ENCODE measurements at regions not wholly inside any gene's neighbourhood (a gene's known extent, or its start where the extent isn't known, plus 50 kb on each side); places are given as distances from the start of the nearest gene placed in this dataset.

- H3K4me3 ChIP-seq (ENCODE audit: low read depth, low read length): no peak overlapping the region
- no peaks in the 10 kb centered on the region for H3K36me3 ChIP-seq (ENCODE audit: control insufficient read depth, insufficient read depth, low read length)
- H3K4me2 ChIP-seq (ENCODE audit: low read length): no peak overlapping the region
- no peak for TF ChIP-seq CTCF (IDR thresholded peaks at IDR 0.05)
- H3K4me1 ChIP-seq: no peaks in the 10 kb centered on the region
- no peaks in the 10 kb centered on the region for H3K9me3 ChIP-seq (ENCODE audit: control insufficient read depth, low read length)
- H2AFZ ChIP-seq: no peak overlapping the region
- no peaks in the 10 kb centered on the region for H3K79me2 ChIP-seq
- no peak overlapping the region for H3K9ac ChIP-seq
- no peak overlapping the region for H3K27ac ChIP-seq
- H3K27me3 ChIP-seq (ENCODE audit: control insufficient read depth, insufficient read depth, low read length): no peaks in the 10 kb centered on the region
Observed at GRCh38 chr3:82262193-82262592, 500.7 kb upstream of the GBE1 start.

DNA sequence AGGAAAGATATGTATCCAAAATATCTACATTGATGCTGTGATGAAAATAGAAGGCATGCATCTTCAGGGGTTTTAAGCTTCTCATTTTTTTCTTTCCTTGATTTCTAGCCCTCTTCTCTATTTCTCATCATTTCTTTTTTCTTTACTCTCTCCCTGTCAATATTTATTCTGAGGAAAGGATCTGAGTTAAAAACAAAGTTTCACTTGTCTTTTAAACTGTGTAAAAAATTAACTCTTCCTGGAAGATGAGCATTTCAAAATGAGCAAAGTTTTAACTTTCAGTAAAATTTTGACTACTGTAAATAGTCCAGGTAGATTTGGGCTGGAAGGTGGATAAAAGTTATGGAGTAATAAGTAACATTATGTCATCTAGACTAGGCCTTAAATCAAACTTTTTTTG, 500.2 kb upstream of the GBE1 start:
- Histone ChIP-seq H3K79me2 (no peaks in the 10 kb centered on the region), H3K36me3 (ENCODE audit: control insufficient read depth, insufficient read depth, low read length) (no peaks in the 10 kb centered on the region), H2AFZ (no peak overlapping the region), H3K27ac (no peak overlapping the region), H3K9ac (no peak overlapping the region), H3K9me3 (ENCODE audit: control insufficient read depth, low read length) (no peaks in the 10 kb centered on the region), H3K4me1 (no peaks in the 10 kb centered on the region), H3K27me3 (ENCODE audit: control insufficient read depth, insufficient read depth, low read length) (no peaks in the 10 kb centered on the region), H3K4me2 (ENCODE audit: low read length) (no peak overlapping the region), H3K4me3 (ENCODE audit: low read depth, low read length) (no peak overlapping the region)
- TF ChIP-seq CTCF (IDR thresholded peaks at IDR 0.05): no peak

DNA sequence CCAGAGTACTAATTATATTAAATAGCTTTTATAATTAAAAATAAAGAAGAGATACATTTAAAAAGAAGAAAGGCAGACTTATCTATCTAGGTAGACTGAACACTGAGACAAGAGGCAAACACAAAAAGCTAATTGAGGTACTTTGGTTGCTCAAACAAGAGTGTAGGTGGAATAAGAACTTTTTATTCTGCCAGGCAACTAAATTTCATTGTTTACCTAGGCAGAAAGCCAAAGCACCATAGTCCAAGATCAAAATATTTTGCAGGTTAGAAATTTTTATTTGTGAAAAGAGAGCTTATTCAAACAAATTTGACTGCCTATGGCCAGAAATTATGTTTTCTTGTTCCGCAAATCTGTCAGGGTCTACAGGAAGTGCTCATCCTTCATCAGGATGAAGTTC, 499.6 kb upstream of the GBE1 start:
- TF ChIP-seq CTCF (IDR thresholded peaks at IDR 0.05): no peak
- Histone ChIP-seq H3K27ac (no peak overlapping the region), H2AFZ (no peak overlapping the region), H3K9ac (no peak overlapping the region), H3K9me3 (ENCODE audit: control insufficient read depth, low read length) (no peaks in the 10 kb centered on the region), H3K4me1 (no peaks in the 10 kb centered on the region), H3K4me3 (ENCODE audit: low read depth, low read length) (no peak overlapping the region), H3K4me2 (ENCODE audit: low read length) (no peak overlapping the region), H3K36me3 (ENCODE audit: control insufficient read depth, insufficient read depth, low read length) (no peaks in the 10 kb centered on the region), H3K27me3 (ENCODE audit: control insufficient read depth, insufficient read depth, low read length) (no peaks in the 10 kb centered on the region), H3K79me2 (no peaks in the 10 kb centered on the region)

DNA sequence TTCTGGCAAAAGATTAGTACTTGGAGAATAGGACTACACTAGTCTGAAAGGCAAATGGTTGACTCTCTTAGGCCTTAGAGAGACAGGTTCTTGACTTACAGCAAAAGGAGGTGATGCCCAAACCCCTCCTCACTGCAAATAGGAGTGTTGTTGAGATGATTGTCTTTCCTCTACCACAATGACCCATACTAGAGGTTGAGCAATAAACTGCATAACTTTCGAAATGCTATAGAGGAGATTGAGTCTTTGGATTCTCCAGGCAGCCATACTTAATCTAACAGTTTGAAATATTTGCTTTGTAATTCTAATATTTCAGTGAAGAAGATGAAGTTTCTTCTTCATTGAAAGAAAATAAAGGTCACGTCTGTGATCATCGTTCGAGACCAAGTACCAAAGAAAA, 498.5 kb upstream of the GBE1 start:
- Histone ChIP-seq H3K9me3 (ENCODE audit: control insufficient read depth, low read length) (no peaks in the 10 kb centered on the region), H3K27ac (no peak overlapping the region), H3K27me3 (ENCODE audit: control insufficient read depth, insufficient read depth, low read length) (no peaks in the 10 kb centered on the region), H3K79me2 (no peaks in the 10 kb centered on the region), H3K4me1 (no peaks in the 10 kb centered on the region), H3K4me2 (ENCODE audit: low read length) (no peak overlapping the region), H3K9ac (no peak overlapping the region), H3K4me3 (ENCODE audit: low read depth, low read length) (no peak overlapping the region), H3K36me3 (ENCODE audit: control insufficient read depth, insufficient read depth, low read length) (no peaks in the 10 kb centered on the region), H2AFZ (no peak overlapping the region)
- TF ChIP-seq CTCF (IDR thresholded peaks at IDR 0.05): no peak

DNA sequence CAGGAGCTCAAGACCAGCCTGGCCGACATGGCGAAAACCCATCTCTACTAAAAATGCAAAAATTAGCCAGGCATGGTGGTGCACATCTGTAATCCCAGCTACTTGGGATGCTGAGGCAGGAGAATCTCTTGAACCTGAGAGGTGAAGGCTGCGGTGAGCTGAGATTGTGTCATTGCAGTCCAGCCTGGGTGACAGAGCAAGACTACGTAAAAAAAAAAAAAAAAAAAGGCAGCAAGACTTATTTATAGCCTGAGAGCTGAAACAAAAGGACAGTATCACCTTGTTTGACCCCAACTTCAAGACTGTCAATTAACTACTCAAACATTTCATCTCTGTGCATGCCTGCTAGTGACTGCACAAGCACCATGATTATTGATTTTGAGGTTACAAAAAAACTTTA, 478.9 kb upstream of the GBE1 start:
- Histone ChIP-seq H3K4me1 (no peaks in the 10 kb centered on the region), H3K79me2 (no peaks in the 10 kb centered on the region), H3K36me3 (ENCODE audit: control insufficient read depth, insufficient read depth, low read length) (no peaks in the 10 kb centered on the region), H3K9ac (no peak overlapping the region), H3K4me3 (ENCODE audit: low read depth, low read length) (no peak overlapping the region), H3K9me3 (ENCODE audit: control insufficient read depth, low read length) (no peaks in the 10 kb centered on the region), H3K27ac (no peak overlapping the region), H3K27me3 (ENCODE audit: control insufficient read depth, insufficient read depth, low read length) (no peaks in the 10 kb centered on the region), H2AFZ (no peak overlapping the region), H3K4me2 (ENCODE audit: low read length) (no peak overlapping the region)
- no peak for TF ChIP-seq CTCF (IDR thresholded peaks at IDR 0.05)
